DND-41 (cell line): ENCODE measurements at regions not wholly inside any gene's neighbourhood (a gene's known extent, or its start where the extent isn't known, plus 50 kb on each side); places are given as distances from the start of the nearest gene placed in this dataset.

ENCODE experiments used
- CTCF ChIP-seq: IDR thresholded peaks from 2 replicates; pipeline ENCODE4 v1.5.1; 2012; ENCODE audit warnings: borderline replicate concordance, low read length, moderate library complexity, mild to moderate bottlenecking; ENCODE audit not compliant: poor library complexity, severe bottlenecking; ENCODE audit errors: extremely low read depth
- EZH2 ChIP-seq: IDR thresholded peaks from 3 replicates; pipeline ENCODE4 v1.6.1; 2012; ENCODE audit warnings: borderline replicate concordance, low read depth, mild to moderate bottlenecking, moderate library complexity, low read length, inconsistent platforms; ENCODE audit not compliant: severe bottlenecking

DNA sequence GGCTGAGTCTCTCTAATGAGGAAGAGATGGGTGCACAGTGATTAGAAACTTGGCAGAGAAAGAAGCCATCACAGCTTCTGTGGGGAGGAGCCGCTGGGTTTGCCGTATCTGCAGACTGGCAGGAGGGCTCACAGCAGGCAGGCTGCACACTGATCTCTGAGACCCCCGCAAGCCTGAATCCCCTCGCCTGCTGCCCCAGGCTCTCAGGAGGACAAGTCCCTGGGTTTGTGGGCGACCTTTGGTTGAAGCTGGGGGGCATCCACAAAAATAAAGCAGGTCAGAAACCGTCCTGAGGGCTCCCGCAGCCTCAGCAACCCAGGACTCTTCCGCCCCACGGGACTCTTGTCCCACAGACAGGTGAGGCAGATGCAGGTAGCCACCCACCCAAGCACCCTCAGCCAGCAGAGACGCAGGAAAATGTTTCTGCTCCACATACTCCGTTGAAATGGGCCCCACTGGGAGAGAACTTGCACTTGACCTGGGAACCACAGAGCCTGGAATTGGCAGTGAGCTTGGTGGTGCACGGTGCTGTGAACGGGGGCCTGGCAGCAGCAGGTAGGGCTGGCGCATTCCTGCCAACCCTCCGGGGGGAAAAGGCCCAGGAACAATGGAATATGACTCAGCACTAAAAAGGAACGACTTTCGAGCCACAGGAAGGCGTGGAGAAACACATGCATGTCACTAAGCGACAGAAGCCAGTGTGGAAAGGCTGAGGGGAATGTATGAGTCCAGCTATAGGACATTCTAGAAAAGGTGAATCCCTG is 89.9 kb downstream of the YTHDF1 start:
- TF ChIP-seq CTCF (no peak), EZH2 (no peak)
